ENCODE measurements at regions not wholly inside any gene's neighbourhood (a gene's known extent, or its start where the extent isn't known, plus 50 kb on each side); places are given as distances from the start of the nearest gene placed in this dataset.
A peak's percentile ranks its signal among the peaks of the same experiment; 100 is the strongest.
"Not testable (repeated sequence)": the region's sequence is repeated elsewhere in the genome, so short reads cannot be mapped to it uniquely, and the experiment has no call there.

GRCh38 chr12:75766263-75767160 is 255.1 kb upstream of the KRR1 start:
- DNase-seq (ENCODE audit: low read depth in 4 of 4, low spot score in 2 of 4), result no peak

DNA sequence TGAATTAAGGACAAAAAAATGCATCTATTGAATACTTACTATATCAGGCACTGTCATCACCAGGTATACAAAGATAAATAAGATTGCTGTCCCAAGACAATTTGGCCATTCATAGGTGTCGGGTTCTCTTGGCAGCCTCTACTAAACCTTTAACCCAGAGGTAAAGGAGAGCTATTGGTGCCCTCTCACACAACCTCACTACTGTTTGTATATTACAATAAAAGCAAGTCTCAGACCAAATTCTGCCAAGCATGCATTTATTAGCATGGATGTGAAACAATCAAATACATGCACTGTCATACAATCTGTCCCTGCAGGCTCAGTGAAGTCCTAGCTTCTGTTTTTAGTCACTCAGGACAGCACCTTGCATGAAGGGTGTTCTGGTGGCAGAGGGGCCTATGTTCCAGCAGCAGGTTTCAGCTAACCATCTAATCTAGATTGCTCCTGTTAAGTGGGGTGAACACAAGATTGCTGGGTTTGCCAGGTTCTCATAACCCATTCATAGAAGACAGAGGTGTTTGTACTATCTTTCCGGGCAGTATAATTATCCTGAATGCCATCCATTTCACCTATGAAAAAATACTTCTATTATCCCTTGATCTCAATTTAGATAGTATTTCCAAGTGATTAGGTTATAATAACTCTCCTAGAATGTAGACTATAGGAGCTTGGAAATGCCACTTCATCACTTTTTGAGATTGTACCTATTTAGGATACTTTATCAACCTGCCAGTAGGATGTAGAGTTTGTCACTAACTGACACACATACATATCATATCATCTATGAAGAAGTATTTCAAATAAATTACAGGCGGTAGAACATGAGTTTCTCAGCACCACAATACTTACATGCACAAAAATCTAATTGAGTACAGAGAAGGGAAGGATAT is 254.0 kb upstream of the KRR1 start:
- DNase-seq (ENCODE audit: low read depth in 4 of 4, low spot score in 2 of 4), result no peak

DNA sequence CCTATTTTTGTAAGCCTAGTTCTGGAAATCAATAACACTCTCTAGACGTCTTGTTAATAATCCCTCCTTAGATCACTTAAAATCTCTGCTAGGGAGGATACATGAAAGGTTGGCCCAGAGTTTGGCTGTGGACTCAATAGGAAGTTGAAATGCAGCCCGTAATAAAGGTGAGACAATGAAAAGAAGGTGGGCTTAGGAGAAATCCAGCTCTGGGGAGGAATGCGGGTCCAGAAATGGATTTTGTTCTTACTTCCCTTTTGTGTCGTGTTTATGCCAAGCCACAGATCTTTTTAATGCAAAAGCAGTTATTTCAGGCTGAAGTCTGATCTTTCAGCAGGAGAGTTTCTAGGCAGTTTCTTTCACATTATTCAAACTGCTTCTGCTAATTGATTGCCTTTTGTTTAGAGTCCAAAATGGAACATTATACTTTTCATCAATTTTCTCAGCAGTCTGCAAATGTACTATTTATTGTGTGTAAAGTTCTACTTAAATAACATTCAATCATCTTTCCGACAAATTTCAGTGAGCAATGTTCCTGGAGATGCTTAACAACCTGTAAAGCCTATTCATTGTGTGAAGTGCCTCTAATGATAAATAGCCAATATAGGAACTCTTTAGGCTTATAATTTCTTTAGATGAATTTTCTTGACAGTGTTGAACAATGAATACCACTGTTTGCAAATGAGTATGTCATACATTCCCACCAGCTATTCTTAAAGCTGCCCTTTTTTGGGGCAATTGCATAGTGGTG is 252.9 kb upstream of the KRR1 start:
- no peak for DNase-seq (ENCODE audit: low read depth in 4 of 4, low spot score in 2 of 4)

GRCh38 chr12:75760573-75761294 is 249.3 kb upstream of the KRR1 start:
- DNase-seq (ENCODE audit: low read depth in 4 of 4, low spot score in 2 of 4), result no peak

DNA sequence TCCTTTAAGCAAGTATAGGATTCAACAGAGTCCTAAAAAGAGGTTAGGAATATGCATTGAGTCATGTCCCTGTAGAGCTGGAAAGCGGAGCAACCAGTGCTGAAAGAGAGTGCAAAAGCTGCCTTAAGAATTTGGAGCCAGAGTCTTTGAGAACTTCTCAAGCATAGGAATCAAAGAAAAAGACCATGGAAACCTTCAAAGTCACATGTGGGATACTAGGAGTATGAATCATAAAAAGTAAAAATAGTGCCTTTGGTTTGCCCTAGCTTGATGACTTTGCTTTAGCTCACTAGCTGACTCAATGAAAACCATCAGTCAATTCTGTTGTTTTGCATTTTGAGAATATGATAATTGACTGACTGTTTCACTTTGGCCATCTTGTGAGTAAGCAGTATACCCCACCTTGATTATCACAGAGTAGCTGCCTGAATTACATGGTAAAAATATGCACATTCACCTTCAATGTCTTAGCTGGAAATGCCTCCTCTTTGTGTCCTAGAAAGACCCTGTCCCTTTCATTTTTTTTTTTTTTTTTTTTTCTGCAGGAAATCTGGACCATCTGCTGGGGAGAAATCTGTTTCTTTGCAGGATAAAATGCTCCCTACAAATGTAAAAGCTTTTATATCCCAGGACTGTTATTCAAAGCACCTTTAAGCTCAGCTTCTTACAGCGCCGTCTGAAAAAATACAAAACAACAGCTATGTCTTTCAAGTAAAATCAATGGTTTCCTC is 248.6 kb upstream of the KRR1 start:
- no peak for DNase-seq (ENCODE audit: low read depth in 4 of 4, low spot score in 2 of 4)

DNA sequence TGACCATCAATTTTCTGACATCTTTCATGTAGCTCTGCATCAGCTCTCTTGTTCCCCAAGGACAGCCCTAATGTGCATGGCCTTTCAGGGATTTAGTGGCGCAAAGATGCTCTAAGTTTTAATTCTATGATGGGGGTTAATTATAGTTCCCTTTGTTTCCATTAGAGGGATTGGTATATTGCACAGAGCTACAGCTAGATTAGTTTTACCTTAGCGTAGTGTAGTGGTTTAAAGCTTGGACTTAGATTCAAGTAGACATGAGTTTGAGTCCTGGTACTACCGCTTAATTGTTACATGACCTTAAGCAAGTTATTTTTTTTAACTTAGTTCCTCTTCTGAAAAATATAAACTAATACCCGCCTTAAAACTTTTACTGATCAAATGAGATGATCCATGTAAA is 247.8 kb upstream of the KRR1 start:
- no peak for DNase-seq (ENCODE audit: low read depth in 4 of 4, low spot score in 2 of 4)

GRCh38 chr12:75756771-75757170 is 245.4 kb upstream of the KRR1 start:
- no peak for DNase-seq (ENCODE audit: low read depth in 4 of 4, low spot score in 2 of 4)

DNA sequence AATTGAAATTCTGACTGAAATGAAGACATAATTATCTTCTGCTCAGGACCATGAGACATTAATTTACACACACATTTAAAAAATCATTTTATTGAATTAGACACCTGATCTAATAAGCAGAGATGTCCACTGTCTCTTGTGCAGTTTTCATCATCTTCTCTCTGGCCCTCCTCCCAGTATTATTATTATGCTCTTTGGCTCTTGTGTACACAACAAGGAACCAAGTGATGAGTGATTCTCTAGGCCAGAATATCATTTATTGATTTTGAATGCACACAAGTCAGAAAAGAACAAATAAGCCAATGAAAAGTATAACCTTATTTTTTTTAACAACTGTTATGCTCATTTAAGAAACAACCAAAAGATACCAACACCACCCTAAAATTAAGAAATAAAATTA is 244.7 kb upstream of the KRR1 start:
- DNase-seq (ENCODE audit: low read depth in 4 of 4, low spot score in 2 of 4), result no peak

GRCh38 chr12:75754698-75755097 is 243.3 kb upstream of the KRR1 start:
- no peak for DNase-seq (ENCODE audit: low read depth in 4 of 4, low spot score in 2 of 4)

- DNase-seq (ENCODE audit: low read depth in 4 of 4, low spot score in 2 of 4), result no peak
Measured at GRCh38 chr12:75754141-75754540, 242.7 kb upstream of the KRR1 start.

GRCh38 chr12:75751769-75752471 is 240.5 kb upstream of the KRR1 start:
- no peak for DNase-seq (ENCODE audit: low read depth in 4 of 4, low spot score in 2 of 4)

DNA sequence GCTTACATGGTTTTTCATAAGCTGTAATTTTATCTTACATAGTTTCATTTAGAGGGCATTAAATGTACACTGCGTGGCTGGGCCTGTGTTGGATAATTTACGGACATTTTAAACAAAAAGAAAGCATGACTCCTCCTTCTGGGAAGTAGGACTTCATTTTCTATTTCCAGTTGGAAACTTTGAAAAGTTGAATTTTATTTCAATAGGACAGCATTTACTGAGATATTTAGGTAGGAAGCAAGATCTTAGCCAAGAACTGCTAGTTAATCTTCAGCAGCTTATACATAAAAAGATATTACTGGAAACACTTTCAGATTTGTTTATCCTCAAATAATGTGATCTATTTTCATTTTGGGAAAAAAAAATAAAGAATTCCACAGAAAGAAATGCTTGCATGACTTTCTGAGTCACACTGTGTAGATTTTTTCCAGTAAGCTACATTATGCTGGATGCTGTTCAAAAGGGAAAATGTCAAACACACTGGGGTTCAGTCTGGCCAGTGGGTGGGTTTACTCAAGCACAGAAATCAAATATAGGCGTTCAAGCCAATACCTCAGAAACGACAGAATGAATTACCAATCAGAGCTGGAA is 239.4 kb upstream of the KRR1 start:
- DNase-seq (ENCODE audit: low read depth in 4 of 4, low spot score in 2 of 4), result no peak

- not testable (repeated sequence) for DNase-seq (ENCODE audit: low read depth in 4 of 4, low spot score in 2 of 4)
Measured at GRCh38 chr12:75748990-75749389, 237.6 kb upstream of the KRR1 start.

DNA sequence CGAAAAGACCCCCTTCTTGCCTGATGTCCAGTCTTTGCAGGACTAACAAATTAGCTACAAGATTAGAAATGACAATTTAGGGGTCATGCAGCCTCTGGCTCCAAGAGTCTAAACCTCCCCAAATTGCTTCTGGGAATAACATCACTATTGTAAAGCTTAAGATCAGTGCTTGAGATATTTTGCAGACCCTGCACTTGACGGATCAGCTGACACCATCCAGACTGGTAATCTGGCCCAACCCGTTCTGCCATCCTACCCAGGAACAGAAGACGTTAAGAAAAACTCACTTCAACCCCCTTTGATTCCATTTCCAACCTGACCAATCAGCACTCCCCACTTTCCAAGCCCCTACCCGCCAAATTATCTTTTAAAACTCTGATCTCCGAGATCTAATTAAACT is 236.7 kb upstream of the KRR1 start:
- no peak for DNase-seq (ENCODE audit: low read depth in 4 of 4, low spot score in 2 of 4)

GRCh38 chr12:75747572-75748021 is 236.2 kb upstream of the KRR1 start:
- DNase-seq (ENCODE audit: low read depth in 4 of 4, low spot score in 2 of 4), result no peak

DNA sequence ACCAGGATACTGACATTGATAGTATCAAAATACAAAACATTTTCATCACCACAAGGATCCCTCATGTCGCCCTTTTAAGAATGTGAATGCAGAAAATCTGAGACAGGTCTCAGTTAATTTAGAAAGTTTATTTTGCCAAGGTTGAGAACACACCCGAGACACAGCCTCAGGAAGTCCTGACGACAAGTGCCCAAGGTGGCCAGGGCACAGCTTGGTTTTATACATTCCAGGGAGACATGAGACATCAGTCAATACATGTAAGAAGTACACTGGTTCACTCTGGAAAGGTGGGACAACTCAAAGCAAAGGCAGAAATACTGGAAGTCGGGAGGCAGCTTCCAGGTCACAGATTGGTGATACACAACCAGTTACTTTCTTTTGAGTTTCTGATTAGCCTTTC is 235.2 kb upstream of the KRR1 start:
- DNase-seq (ENCODE audit: low read depth in 4 of 4, low spot score in 2 of 4), result no peak

- peak in 1 of 4 donors; percentile 17 for DNase-seq (ENCODE audit: low read depth in 4 of 4, low spot score in 2 of 4)
Measured at GRCh38 chr12:75744607-75745256, 233.3 kb upstream of the KRR1 start.

- no peak for DNase-seq (ENCODE audit: low read depth in 4 of 4, low spot score in 2 of 4)
Measured at GRCh38 chr12:75742961-75743360, 231.6 kb upstream of the KRR1 start.

Measured in left renal cortex interstitium (tissue), 4 donors.